HG02943 (cell line): ENCODE measurements at regions not wholly inside any gene's neighbourhood (a gene's known extent, or its start where the extent isn't known, plus 50 kb on each side); places are given as distances from the start of the nearest gene placed in this dataset.
"Not testable (repeated sequence)": the region's sequence is repeated elsewhere in the genome, so short reads cannot be mapped to it uniquely, and the experiment has no call there.

Experiments used
- ATAC-seq: cut with Tn5 transposase; IDR thresholded peaks from one replicate; pipeline ENCODE4 v1.9.1; 2021; ENCODE audit warnings: mild to moderate bottlenecking, low read depth, moderate library complexity; ENCODE audit not compliant: unreplicated experiment

DNA sequence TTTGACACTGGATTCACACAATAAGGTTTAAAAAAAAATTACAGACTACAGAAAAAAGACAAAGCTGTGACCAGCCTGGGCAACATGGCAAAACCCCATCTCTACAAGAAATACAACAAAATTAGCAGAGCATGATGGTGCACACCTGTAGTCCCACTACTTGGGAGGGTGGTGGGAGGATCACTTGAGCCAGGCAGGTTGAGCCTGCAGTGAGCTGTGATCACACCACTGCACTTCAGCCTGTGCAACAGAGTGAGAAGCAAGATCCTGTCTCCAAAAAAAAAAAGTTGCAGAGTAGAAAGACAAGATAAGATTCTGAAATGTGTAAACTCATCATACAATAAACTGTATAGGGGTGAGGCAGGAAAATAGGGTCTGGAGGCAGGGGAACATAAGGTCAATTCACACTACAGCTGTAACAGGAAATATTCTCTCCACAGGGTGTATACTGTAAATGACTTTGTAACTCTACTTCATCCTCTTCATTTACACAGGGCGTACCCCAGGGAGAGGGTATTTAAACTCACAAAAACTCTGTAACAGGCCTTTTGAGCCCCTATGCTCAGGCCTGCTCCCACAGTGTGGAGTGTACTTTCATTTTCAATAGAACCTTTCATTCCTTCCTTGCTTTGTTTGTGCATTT is 112.6 kb upstream of the MAPK10 start:
- ATAC-seq, result no peak

- ATAC-seq, result not testable (repeated sequence)
These were observed 116.0 kb upstream of the PTPN13 start for GRCh38 chr4:86478151-86478550.

DNA sequence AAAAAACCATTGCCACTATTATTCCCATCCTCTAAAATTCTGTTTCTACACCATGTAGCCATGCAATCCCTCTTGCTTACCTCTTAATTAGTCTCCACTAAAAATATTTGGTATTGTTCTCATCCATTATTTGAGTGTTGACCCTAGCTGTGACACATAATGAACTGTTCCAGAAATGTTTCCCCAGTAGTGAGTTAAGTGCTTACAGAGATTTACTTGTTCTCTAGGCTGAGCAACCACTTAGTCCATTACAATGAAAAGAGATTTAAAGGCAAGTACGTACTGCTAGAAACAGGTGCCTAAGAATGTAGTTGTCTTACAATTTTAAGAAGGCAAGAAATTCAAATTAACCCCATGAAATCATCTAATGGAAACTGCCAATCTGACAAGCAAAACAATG is 112.7 kb upstream of the PTPN13 start:
- no peak for ATAC-seq

DNA sequence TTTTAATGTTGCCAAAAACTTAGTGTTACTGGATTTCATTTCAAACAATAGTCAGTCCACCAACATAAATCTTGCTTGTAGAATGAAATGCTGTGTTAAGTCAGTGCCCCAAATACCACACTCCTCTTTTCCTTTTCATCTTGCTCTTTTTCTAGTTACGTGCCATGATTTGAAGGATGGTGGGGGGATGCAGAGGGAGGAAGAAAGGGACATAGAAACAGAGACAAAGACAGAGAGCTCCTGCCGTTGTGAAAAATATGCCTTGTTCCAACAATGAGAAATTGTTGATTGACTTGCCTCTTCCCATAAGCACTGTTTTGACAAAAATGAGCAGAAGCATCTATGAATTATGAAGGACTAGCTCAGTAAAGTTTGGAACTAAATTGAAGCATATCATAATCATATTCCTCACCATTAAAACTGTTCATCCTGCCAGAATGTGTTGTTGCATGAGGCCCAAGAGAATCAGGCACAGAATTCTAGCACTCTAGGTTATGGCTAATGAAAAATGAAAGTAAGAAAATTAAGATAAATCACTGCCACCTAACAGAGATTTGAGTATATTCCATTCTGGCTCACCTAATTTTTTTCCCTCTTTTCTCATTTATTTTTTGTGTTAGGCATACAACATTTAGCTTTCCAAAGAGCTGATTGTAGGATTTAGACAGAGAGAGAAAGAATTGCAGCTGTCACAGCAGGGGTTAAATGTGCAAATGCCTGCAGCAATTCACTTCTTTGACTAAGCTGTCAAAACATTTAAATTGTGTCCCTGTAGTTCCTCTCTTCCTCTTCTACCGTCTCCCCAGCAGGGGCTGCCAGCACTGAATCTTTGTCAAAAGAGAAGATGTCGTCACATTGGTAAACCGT is 111.6 kb upstream of the PTPN13 start:
- no peak for ATAC-seq

DNA sequence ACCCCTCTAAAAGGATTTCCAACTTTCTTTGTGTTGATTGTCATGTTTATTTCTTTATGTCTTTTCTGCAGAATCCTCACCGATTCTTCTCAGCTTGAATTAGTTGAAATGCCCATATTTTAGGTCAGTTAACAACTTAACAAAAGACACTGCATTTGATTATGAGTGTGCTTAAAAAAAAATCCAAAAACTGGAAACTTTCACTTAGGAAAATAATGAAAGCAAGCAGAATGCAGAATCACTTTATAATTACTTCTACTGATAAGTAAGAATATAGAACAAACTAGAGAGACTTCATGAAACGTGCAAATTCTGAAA is 111.0 kb upstream of the PTPN13 start:
- no peak for ATAC-seq

DNA sequence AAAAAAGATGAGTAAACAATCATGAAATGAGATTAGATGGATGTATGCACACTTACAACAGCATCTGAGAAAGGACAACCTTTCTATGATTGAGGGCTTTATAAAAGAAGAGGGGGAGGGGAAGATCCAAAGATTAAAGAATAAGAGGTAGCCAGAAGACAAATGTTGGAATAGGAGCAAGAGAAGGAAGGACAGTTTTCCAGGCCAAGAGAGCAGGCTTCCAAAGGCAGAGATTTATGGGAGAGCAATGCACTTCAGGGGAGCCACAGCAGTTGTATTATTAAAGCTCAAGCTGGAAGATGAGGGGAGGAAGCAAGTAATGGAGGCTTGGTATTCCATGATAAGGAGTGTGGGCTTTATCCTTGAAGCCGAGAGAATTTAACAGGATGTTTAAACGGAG is 110.3 kb upstream of the PTPN13 start:
- ATAC-seq, result no peak

DNA sequence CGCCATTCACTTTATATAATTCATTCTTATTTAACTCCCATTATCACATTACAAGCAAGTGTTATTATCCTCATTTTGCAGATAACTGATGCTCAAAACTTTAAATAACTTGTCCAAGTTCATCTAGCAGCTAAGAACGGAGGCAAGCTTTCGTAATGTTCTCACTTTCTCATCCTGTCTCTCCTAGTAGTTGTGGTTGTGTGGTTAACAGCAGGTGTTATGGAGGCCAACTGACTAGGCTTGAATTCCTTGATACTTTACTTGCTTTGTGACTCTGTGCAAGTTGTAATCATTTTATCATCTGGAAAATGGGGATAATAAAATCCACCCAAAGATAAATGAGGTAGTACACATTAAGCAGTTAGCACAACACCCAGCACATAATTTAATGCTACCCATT is 109.9 kb upstream of the PTPN13 start:
- no peak for ATAC-seq

GRCh38 chr4:86487738-86488348 is 106.3 kb upstream of the PTPN13 start:
- no peak for ATAC-seq

DNA sequence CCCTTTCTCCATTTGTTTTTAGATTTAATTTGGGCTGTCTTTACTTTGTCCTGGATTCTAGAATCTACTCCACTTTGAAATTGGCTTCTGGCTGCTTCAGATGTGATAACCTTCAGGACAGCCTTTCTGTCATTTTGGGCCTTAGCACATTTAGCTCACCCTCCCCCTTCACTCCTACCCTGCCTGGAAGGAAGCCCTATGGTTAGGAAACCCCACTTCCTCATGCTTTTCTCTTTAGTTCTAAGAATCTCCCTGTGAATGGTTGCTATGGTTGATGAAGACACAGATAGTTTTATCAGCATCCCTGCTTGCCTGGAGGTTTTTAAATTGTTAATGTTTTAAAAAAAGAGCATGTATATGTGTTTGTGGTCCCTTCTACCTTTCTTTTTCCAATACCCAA is 100.7 kb upstream of the PTPN13 start:
- no peak for ATAC-seq

- no peak for ATAC-seq
These were observed 97.7 kb upstream of the PTPN13 start for GRCh38 chr4:86496094-86497080.

DNA sequence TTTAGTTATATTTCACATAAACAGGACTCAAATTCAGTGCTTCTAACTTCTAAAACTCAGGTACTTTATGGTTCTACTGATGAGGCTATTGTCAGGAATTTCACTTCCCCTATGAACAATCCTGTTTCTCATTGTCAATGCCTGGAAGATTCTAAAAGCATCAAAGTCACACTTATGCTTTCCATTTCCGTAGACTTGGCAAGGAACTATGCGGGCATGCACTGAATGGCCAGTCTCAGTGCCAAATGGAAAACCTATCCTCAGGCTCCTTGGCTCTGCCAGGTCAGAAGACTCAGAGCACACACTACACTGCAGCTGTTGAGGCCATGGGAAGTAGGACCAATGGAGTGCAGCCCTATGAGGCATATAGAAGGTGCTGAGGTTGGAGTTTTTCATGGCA is 97.0 kb upstream of the PTPN13 start:
- ATAC-seq, result no peak

- ATAC-seq, result peak; percentile 68
These were observed 95.9 kb upstream of the PTPN13 start for GRCh38 chr4:86497980-86498862.

DNA sequence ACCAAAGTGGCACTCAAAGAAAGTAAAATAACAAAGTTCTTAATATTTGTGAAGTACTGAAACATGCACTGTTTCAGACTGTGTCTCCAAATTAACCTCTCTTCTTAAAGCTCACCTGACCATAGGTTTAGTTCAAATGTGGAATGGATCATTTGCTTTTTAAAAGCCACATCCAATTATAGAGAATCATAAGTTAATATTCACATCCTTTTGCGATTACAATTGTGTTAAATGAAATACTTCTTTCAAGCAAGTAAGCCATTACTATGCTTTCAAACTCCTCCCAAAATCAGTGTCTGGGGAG is 95.3 kb upstream of the PTPN13 start:
- no peak for ATAC-seq

GRCh38 chr4:86500527-86500926 is 93.6 kb upstream of the PTPN13 start:
- no peak for ATAC-seq

DNA sequence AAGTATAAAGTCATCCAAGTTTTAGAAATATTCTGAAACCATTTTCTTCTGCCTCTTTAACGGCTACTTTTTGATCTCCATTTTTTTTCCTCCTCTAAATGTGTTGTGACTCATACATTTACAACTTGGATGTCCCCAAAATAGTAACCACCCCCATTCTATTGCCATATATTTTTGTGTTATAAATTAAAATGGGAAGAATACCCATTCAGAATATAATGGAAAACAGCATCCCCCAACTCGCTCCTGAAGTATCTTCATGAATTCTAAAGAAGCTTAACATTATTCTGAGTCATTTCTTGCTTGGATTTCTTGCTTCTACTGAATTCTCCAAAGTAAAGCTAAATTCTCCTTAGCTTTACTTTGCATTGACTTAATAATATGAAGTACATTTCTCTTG is 92.0 kb upstream of the PTPN13 start:
- ATAC-seq, result no peak

- no peak for ATAC-seq
These were observed 87.5 kb upstream of the PTPN13 start for GRCh38 chr4:86506591-86506990.

- ATAC-seq, result no peak
These were observed 85.7 kb upstream of the PTPN13 start for GRCh38 chr4:86508436-86508835.

GRCh38 chr4:86511590-86511989 is 82.5 kb upstream of the PTPN13 start:
- no peak for ATAC-seq

GRCh38 chr4:86512631-86513030 is 81.5 kb upstream of the PTPN13 start:
- ATAC-seq, result no peak

GRCh38 chr4:86515963-86516362 is 78.2 kb upstream of the PTPN13 start:
- ATAC-seq, result not testable (repeated sequence)
